ENCODE measurements at regions not wholly inside any gene's neighbourhood (a gene's known extent, or its start where the extent isn't known, plus 50 kb on each side); places are given as distances from the start of the nearest gene placed in this dataset.

- peak; percentile 94 for DNase-seq (ENCODE audit: low read depth)
- peak; percentile 84 for TF ChIP-seq CTCF (conservative IDR thresholded peaks at IDR 0.05; ENCODE audit: control insufficient read depth, insufficient read depth, low read depth, low read length)
- H3K4me3 ChIP-seq (ENCODE audit: control insufficient read depth, low read depth, low read length), result no peak overlapping the region
These were observed 134.2 kb downstream of the CHIC2 start for GRCh38 chr4:53929955-53930798.

- TF ChIP-seq CTCF (conservative IDR thresholded peaks at IDR 0.05; ENCODE audit: control insufficient read depth, insufficient read depth, low read depth, low read length), result no peak
- DNase-seq (ENCODE audit: low read depth), result no peak
- H3K4me3 ChIP-seq (ENCODE audit: control insufficient read depth, low read depth, low read length), result no peak overlapping the region
These were observed 135.1 kb downstream of the CHIC2 start for GRCh38 chr4:53929311-53929710.

GRCh38 chr4:53928825-53929224, 135.6 kb downstream of the CHIC2 start:
- no peak overlapping the region for H3K4me3 ChIP-seq (ENCODE audit: control insufficient read depth, low read depth, low read length)
- peak; percentile 74 for DNase-seq (ENCODE audit: low read depth)
- TF ChIP-seq CTCF (conservative IDR thresholded peaks at IDR 0.05; ENCODE audit: control insufficient read depth, insufficient read depth, low read depth, low read length), result no peak

GRCh38 chr4:53925050-53925605, 139.3 kb downstream of the CHIC2 start:
- no peak for DNase-seq (ENCODE audit: low read depth)
- no peak overlapping the region for H3K4me3 ChIP-seq (ENCODE audit: control insufficient read depth, low read depth, low read length)
- no peak for TF ChIP-seq CTCF (conservative IDR thresholded peaks at IDR 0.05; ENCODE audit: control insufficient read depth, insufficient read depth, low read depth, low read length)

- TF ChIP-seq CTCF (conservative IDR thresholded peaks at IDR 0.05; ENCODE audit: control insufficient read depth, insufficient read depth, low read depth, low read length), result no peak
- no peak for DNase-seq (ENCODE audit: low read depth)
- no peak overlapping the region for H3K4me3 ChIP-seq (ENCODE audit: control insufficient read depth, low read depth, low read length)
These were observed 139.9 kb downstream of the CHIC2 start for GRCh38 chr4:53924333-53925049.

GRCh38 chr4:53923921-53924320, 140.5 kb downstream of the CHIC2 start:
- H3K4me3 ChIP-seq (ENCODE audit: control insufficient read depth, low read depth, low read length), result no peak overlapping the region
- no peak for TF ChIP-seq CTCF (conservative IDR thresholded peaks at IDR 0.05; ENCODE audit: control insufficient read depth, insufficient read depth, low read depth, low read length)
- DNase-seq (ENCODE audit: low read depth), result no peak
